ENCODE measurements at regions not wholly inside any gene's neighbourhood (a gene's known extent, or its start where the extent isn't known, plus 50 kb on each side); places are given as distances from the start of the nearest gene placed in this dataset.

DNA sequence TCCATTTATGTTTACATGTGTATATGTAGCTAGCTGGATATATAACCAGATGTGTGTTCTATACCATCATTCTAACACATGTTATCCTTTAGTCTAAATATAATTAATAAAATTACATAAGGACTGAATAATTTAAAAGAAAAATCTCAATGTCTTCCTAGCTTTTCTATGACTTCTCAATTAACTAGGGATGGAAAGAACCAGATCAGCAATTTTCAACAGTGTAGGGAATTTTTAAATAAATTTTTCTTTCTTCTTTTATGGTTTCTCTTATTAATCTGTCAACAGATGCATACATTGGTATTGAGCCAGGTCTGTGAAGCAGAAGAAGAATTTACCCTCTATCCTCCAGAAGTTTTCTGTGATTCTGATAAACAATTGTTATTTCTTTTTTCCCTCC is 2180.4 kb upstream of the C9orf72 start:
- TF ChIP-seq, protein P1, sequence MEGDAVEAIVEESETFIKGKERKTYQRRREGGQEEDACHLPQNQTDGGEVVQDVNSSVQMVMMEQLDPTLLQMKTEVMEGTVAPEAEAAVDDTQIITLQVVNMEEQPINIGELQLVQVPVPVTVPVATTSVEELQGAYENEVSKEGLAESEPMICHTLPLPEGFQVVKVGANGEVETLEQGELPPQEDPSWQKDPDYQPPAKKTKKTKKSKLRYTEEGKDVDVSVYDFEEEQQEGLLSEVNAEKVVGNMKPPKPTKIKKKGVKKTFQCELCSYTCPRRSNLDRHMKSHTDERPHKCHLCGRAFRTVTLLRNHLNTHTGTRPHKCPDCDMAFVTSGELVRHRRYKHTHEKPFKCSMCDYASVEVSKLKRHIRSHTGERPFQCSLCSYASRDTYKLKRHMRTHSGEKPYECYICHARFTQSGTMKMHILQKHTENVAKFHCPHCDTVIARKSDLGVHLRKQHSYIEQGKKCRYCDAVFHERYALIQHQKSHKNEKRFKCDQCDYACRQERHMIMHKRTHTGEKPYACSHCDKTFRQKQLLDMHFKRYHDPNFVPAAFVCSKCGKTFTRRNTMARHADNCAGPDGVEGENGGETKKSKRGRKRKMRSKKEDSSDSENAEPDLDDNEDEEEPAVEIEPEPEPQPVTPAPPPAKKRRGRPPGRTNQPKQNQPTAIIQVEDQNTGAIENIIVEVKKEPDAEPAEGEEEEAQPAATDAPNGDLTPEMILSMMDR (IDR thresholded peaks at IDR 0.05; ENCODE audit: low read length) = no peak
- TF ChIP-seq EZH2 (optimal IDR thresholded peaks at IDR 0.05; ENCODE audit: low read depth, low read length) (no peak), EZH2phosphoT487 (IDR thresholded peaks at IDR 0.05; ENCODE audit: low read length) (no peak)
